ENCODE measurements at regions not wholly inside any gene's neighbourhood (a gene's known extent, or its start where the extent isn't known, plus 50 kb on each side); places are given as distances from the start of the nearest gene placed in this dataset.

DNA sequence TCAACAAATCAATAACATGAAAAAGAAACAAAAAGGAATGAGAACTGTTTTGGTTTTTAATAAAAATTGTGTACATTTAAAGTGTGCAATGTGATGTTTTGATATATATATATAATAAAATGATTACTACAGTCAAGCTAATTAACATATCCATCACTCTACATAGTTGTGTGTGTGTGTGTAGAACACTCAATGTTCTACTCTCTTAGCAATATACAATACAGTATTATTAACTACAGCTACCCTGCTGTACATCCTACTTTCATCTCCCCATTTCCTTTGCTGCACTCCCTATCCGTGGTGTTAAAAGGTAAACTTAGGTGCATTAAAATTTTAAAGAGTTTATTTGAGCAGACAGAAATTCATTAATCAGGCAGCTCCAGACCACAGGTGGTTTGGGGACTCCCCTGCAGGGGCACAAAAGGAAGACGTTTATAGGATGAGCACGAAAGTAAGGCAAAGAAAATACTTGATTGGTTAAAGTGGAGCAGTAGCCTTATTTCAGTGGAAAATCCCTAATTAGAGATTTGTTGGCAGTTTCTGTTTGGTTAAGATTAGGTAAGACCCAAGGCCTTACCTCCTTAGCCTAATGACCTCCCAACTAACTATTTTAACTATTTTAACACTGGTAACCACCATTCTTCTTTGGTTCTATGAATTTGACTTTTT is 61.8 kb upstream of the SNRK start:
- Mint-ChIP-seq H3K4me1 (ENCODE audit: low read depth, unreplicated experiment) (no peaks in the 10 kb centered on the region), H3K4me3 (ENCODE audit: unreplicated experiment) (no peak overlapping the region), H3K27ac (ENCODE audit: unreplicated experiment) (no peak overlapping the region), H3K9me3 (ENCODE audit: unreplicated experiment) (peaks cover 19% of the 10 kb centered on the region), H3K36me3 (ENCODE audit: insufficient read depth, unreplicated experiment) (no peaks in the 10 kb centered on the region), H3K27me3 (ENCODE audit: insufficient read depth, unreplicated experiment) (no peaks in the 10 kb centered on the region)
- H3K9me3 ChIP-seq = 0 out of 2 replicates have a peak, but pooled peaks cover 3% of the 10 kb centered on the region
- intact Hi-C loops (cut with micrococcal nuclease; ENCODE audit: unreplicated experiment) = loop anchor here (5.0 kb wide), 2 partner anchors 153 to 818 kb away; no protein-coding TSS in a partner anchor
- no peak for DNase-seq
- H3K4me3 ChIP-seq (ENCODE audit: low read depth, low read length) = no peak overlapping the region
- H3K36me3 ChIP-seq (ENCODE audit: control insufficient read depth, insufficient read depth, low read length) = no peaks in the 10 kb centered on the region
- POLR2A ChIA-PET = no interaction called here
- no peaks in the 10 kb centered on the region for H3K4me1 ChIP-seq
- no TSS peak for BruUV-seq (replicated peaks)
- TF ChIP-seq, protein P1, sequence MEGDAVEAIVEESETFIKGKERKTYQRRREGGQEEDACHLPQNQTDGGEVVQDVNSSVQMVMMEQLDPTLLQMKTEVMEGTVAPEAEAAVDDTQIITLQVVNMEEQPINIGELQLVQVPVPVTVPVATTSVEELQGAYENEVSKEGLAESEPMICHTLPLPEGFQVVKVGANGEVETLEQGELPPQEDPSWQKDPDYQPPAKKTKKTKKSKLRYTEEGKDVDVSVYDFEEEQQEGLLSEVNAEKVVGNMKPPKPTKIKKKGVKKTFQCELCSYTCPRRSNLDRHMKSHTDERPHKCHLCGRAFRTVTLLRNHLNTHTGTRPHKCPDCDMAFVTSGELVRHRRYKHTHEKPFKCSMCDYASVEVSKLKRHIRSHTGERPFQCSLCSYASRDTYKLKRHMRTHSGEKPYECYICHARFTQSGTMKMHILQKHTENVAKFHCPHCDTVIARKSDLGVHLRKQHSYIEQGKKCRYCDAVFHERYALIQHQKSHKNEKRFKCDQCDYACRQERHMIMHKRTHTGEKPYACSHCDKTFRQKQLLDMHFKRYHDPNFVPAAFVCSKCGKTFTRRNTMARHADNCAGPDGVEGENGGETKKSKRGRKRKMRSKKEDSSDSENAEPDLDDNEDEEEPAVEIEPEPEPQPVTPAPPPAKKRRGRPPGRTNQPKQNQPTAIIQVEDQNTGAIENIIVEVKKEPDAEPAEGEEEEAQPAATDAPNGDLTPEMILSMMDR (IDR thresholded peaks at IDR 0.05; ENCODE audit: insufficient read depth in 1 of 2, low read depth in 1 of 2, low read length in 1 of 2, severe bottlenecking in 1 of 2, unreplicated experiment in 1 of 2) = no peak
- H3K27me3 ChIP-seq (replicated peaks; ENCODE audit: control insufficient read depth, insufficient read depth, low read length) = no peaks in the 10 kb centered on the region; the same call in 1 of the 2 replicates
- CTCF ChIA-PET = interaction anchor here (1.4 to 1.5 kb wide), 2 partner anchors 154 to 278 kb away, joined by 5 to 8 read pairs; no protein-coding TSS in a partner anchor

DNA sequence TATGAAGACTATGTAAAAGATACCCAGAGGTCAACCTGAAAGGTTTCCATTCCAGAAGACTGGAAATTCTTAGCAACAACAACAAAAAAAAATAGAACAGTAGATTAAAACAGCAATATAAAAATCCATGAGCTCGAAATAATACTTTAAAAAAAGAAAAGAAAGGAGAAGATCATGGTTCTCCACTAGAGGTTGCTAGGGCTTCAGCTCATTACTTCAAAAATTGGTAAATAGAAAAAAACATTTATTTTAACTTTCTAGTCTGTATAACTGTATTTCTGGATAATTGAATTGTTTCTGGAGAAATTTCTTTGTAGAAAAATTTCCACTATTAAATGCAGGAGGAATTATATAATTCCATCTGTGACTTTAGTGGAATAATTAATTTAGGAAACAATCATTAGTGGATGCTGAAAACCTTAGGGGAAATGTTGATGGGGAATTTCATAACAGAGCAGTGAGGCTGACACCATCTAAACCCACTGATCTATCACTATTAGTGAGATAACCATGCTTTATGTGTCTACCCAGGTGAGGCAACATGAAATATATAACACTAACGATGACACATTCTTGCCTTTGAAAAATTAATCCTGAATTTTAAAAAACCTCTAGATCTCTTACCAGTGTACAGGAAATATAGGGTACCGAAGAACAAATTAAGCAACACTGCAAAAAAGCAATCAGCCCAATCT is 62.5 kb upstream of the SNRK start:
- Mint-ChIP-seq H3K9me3 (ENCODE audit: unreplicated experiment) (peaks cover 19% of the 10 kb centered on the region), H3K27ac (ENCODE audit: unreplicated experiment) (no peak overlapping the region), H3K36me3 (ENCODE audit: insufficient read depth, unreplicated experiment) (no peaks in the 10 kb centered on the region), H3K4me3 (ENCODE audit: unreplicated experiment) (no peak overlapping the region), H3K27me3 (ENCODE audit: insufficient read depth, unreplicated experiment) (peaks cover 2% of the 10 kb centered on the region), H3K4me1 (ENCODE audit: low read depth, unreplicated experiment) (no peaks in the 10 kb centered on the region)
- no peaks in the 10 kb centered on the region for H3K36me3 ChIP-seq (ENCODE audit: control insufficient read depth, insufficient read depth, low read length)
- no TSS peak for BruUV-seq (replicated peaks)
- ChIA-PET CTCF (interaction anchor here (0.7 to 1.5 kb wide), 6 partner anchors 9 to 279 kb away, joined by 3 to 8 read pairs (median 4); partner anchors contain the start of gene SNRK), POLR2A (no interaction called here)
- H3K4me3 ChIP-seq (ENCODE audit: low read depth, low read length) = no peak overlapping the region
- H3K9me3 ChIP-seq = 0 out of 2 replicates have a peak, but pooled peaks cover 3% of the 10 kb centered on the region
- H3K27me3 ChIP-seq (replicated peaks; ENCODE audit: control insufficient read depth, insufficient read depth, low read length) = no peaks in the 10 kb centered on the region; the same call in 1 of the 2 replicates
- TF ChIP-seq, protein P1 (IDR thresholded peaks at IDR 0.05; ENCODE audit: insufficient read depth in 1 of 2, low read depth in 1 of 2, low read length in 1 of 2, severe bottlenecking in 1 of 2, unreplicated experiment in 1 of 2) = no peak
- intact Hi-C loops (cut with micrococcal nuclease; ENCODE audit: unreplicated experiment) = loop anchor here (1.0 to 5.0 kb wide), 3 partner anchors 153 to 818 kb away; no protein-coding TSS in a partner anchor
- H3K4me1 ChIP-seq = no peaks in the 10 kb centered on the region
- no peak for DNase-seq

DNA sequence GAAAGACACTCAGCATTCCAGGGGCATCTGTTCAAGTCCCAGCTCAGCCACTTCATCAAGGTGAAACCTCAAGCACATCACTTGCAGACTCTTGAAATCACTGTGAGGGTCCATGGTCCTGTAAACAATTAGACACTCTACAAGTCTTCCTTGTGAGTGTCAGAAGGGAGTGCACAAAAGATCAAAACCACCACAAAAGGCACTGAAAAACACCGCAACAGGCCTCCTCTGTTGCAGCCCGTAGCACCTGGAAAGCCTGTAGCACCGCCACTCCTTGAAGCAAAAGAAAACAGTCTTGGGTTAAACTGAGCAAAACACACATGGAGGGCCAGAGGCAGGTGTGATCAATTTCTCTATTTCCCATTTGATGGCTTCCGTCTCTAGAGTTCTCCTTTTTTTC is 63.8 kb upstream of the SNRK start:
- TF ChIP-seq, protein P1 (IDR thresholded peaks at IDR 0.05; ENCODE audit: insufficient read depth in 1 of 2, low read depth in 1 of 2, low read length in 1 of 2, severe bottlenecking in 1 of 2, unreplicated experiment in 1 of 2) = no peak
- no peaks in the 10 kb centered on the region; the same call in 1 of the 2 replicates for H3K27me3 ChIP-seq (replicated peaks; ENCODE audit: control insufficient read depth, insufficient read depth, low read length)
- ChIA-PET CTCF (no interaction called here), POLR2A (no interaction called here)
- H3K4me1 ChIP-seq = no peaks in the 10 kb centered on the region
- no peak overlapping the region for H3K27ac Mint-ChIP-seq (ENCODE audit: unreplicated experiment)
- no TSS peak for BruUV-seq (replicated peaks)
- no peaks in the 10 kb centered on the region for H3K9me3 ChIP-seq
- H3K4me3 ChIP-seq (ENCODE audit: low read depth, low read length) = no peak overlapping the region
- H3K36me3 ChIP-seq (ENCODE audit: control insufficient read depth, insufficient read depth, low read length) = no peaks in the 10 kb centered on the region
- intact Hi-C loops (cut with micrococcal nuclease; ENCODE audit: unreplicated experiment) = loop anchor here (5.0 kb wide), 2 partner anchors 155 to 820 kb away; no protein-coding TSS in a partner anchor
- H3K4me3 Mint-ChIP-seq (ENCODE audit: unreplicated experiment) = no peak overlapping the region
- H3K27me3 Mint-ChIP-seq (ENCODE audit: insufficient read depth, unreplicated experiment) = peaks cover 4% of the 10 kb centered on the region
- no peaks in the 10 kb centered on the region for H3K36me3 Mint-ChIP-seq (ENCODE audit: insufficient read depth, unreplicated experiment)
- peaks cover 11% of the 10 kb centered on the region for H3K9me3 Mint-ChIP-seq (ENCODE audit: unreplicated experiment)
- DNase-seq = no peak
- H3K4me1 Mint-ChIP-seq (ENCODE audit: low read depth, unreplicated experiment) = no peaks in the 10 kb centered on the region
